Astrocyte of the spinal cord (primary cell): ENCODE measurements at regions not wholly inside any gene's neighbourhood (a gene's known extent, or its start where the extent isn't known, plus 50 kb on each side); places are given as distances from the start of the nearest gene placed in this dataset.

ENCODE experiments used
- DNase-seq: peaks from one replicate; pipeline ENCODE4 v3.0.0; 2011; ENCODE audit warnings: low read depth, low spot score
- H3K4me3 ChIP-seq: 2 replicates; pipeline ENCODE4 v1.5.1; 2011; ENCODE audit warnings: low read depth, mild to moderate bottlenecking, low read length, moderate library complexity
- CTCF ChIP-seq: IDR thresholded peaks from 2 replicates; pipeline ENCODE4 v1.5.1; 2012; ENCODE audit warnings: low read depth, mild to moderate bottlenecking, low read length, inconsistent platforms
- in situ Hi-C: cut with HindIII; loops from 2 replicates; pipeline ENCODE4 v1.10.0; 2017; ENCODE audit warnings: low sequenced_read_pairs

DNA sequence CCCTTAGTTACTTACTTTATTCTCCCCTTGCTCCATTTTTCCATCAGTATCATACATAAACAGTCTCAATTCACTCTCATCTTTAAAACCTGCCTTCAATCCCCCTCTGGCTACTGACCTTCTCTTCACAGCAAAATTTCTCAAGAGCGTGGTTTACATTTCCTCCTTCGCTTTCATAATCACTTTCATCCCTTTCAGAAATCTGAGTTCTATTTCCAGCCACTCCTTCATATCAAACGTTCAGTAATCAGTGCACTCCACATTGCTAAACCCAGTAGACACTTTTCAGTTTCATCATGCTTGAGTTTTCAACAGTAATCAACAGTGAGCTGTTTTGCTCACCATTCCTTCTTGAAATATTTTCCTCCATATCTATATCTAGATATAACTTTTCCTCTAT lies 176.7 kb upstream of the HSF2 start:
- in situ Hi-C loops, result no loop called here
- no peak overlapping the region for H3K4me3 ChIP-seq
- no peak for DNase-seq
- TF ChIP-seq CTCF, result no peak

- TF ChIP-seq CTCF, result no peak
- H3K4me3 ChIP-seq, result no peak overlapping the region
- in situ Hi-C loops, result no loop called here
- DNase-seq, result no peak
These were observed 176.2 kb upstream of the HSF2 start for GRCh38 chr6:122223251-122223650.

DNA sequence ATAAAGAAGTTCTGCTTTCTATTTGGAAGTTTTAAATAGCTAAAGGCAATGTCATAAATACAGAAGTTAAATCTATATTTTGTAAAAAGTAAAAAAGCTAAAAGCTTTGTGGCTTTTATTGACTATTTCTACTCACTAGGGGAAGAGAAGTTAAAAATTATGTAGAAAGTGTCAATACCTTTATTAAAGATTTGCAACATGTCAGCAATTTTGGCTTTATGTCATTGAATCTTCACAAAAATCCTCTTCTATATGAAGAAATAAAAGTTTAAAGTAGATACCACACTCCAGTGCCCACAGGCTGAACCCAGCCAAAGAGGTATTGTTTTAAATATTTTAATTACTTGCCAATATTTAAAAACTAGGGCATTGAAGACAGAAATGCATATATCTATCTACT lies 160.6 kb upstream of the HSF2 start:
- no peak for DNase-seq
- TF ChIP-seq CTCF, result no peak
- in situ Hi-C loops, result no loop called here
- H3K4me3 ChIP-seq, result no peak overlapping the region

GRCh38 chr6:122246906-122247658 lies 152.4 kb upstream of the HSF2 start:
- no peak overlapping the region for H3K4me3 ChIP-seq
- DNase-seq, result no peak
- in situ Hi-C loops, result no loop called here
- TF ChIP-seq CTCF, result no peak

- TF ChIP-seq CTCF, result no peak
- DNase-seq, result no peak
- no peak overlapping the region for H3K4me3 ChIP-seq
- in situ Hi-C loops, result no loop called here
These were observed 151.3 kb upstream of the HSF2 start for GRCh38 chr6:122248001-122248669.

GRCh38 chr6:122248844-122249243 lies 150.6 kb upstream of the HSF2 start:
- TF ChIP-seq CTCF, result no peak
- no peak overlapping the region for H3K4me3 ChIP-seq
- no peak for DNase-seq
- in situ Hi-C loops, result no loop called here
